GM23338 (cell line): ENCODE measurements at regions not wholly inside any gene's neighbourhood (a gene's known extent, or its start where the extent isn't known, plus 50 kb on each side); places are given as distances from the start of the nearest gene placed in this dataset.

Experiments used
- ATAC-seq: fragments of 200-7000 bp; cut with Tn5 transposase; 3 replicates; pipeline ENCODE4 v1.9.1; 2020
- DNase-seq: peaks from one replicate; pipeline ENCODE4 v3.0.0-alpha.2; 2015; ENCODE audit warnings: low spot score
- H2AFZ ChIP-seq: fragments of 200-600 bp; sonication (generic); 2 replicates; pipeline ENCODE4 v1.8.0; 2016; ENCODE audit warnings: antibody characterized with exemption, mild to moderate bottlenecking, moderate library complexity
- H3F3A ChIP-seq: fragments of 200-600 bp; sonication (generic); replicated peaks from 2 replicates; pipeline ENCODE4 v1.8.0; 2017; ENCODE audit warnings: antibody characterized with exemption, mixed run types, low read depth
- H3K27ac ChIP-seq: fragments of 200-600 bp; sonication (generic); 2 replicates; pipeline ENCODE4 v1.6.1; 2016; ENCODE audit warnings: low read depth
- H3K27me3 ChIP-seq: fragments of 200-600 bp; sonication (generic); 2 replicates; pipeline ENCODE4 v1.8.0; 2016; ENCODE audit warnings: mild to moderate bottlenecking, mixed run types, moderate library complexity; ENCODE audit not compliant: insufficient read depth
- H3K36me3 ChIP-seq: fragments of 200-600 bp; sonication (generic); 2 replicates; pipeline ENCODE4 v1.8.0; 2016; ENCODE audit warnings: mild to moderate bottlenecking; ENCODE audit not compliant: insufficient read depth
- H3K4me1 ChIP-seq: fragments of 200-600 bp; sonication (generic); 2 replicates; pipeline ENCODE4 v1.8.0; 2016; ENCODE audit warnings: mild to moderate bottlenecking, moderate library complexity; ENCODE audit not compliant: insufficient read depth
- H3K4me2 ChIP-seq: fragments of 200-600 bp; sonication (generic); 2 replicates; pipeline ENCODE4 v1.7.1; 2017; ENCODE audit warnings: mixed run types
- H3K4me3 ChIP-seq: fragments of 200-600 bp; sonication (generic); 2 replicates; pipeline ENCODE4 v1.6.1; 2016; ENCODE audit warnings: mixed run types
- H3K79me2 ChIP-seq: fragments of 200-600 bp; sonication (generic); replicated peaks from 2 replicates; pipeline ENCODE4 v1.8.0; 2017; ENCODE audit warnings: mild to moderate bottlenecking; ENCODE audit not compliant: insufficient read depth
- H3K9me2 ChIP-seq: fragments of 200-600 bp; sonication (generic); 2 replicates; pipeline ENCODE4 v1.8.0; 2017; ENCODE audit not compliant: insufficient read depth
- H4K20me1 ChIP-seq: fragments of 200-600 bp; sonication (generic); replicated peaks from 2 replicates; pipeline ENCODE4 v1.8.0; 2017; ENCODE audit warnings: mild to moderate bottlenecking; ENCODE audit not compliant: insufficient read depth
- H3K27ac Mint-ChIP-seq: 2 replicates; pipeline ENCODE4 v1.8.0; 2020; ENCODE audit warnings: inconsistent platforms, mild to moderate bottlenecking, moderate library complexity, mixed read lengths
- H3K27me3 Mint-ChIP-seq: 3 replicates; pipeline ENCODE4 v1.8.0; 2022; ENCODE audit warnings: low read depth, mild to moderate bottlenecking, moderate library complexity, mixed read lengths, inconsistent platforms; ENCODE audit not compliant: insufficient read depth, poor library complexity
- H3K36me3 Mint-ChIP-seq: 3 replicates; pipeline ENCODE4 v1.8.0; 2021; ENCODE audit warnings: low read depth, mild to moderate bottlenecking, inconsistent platforms, moderate library complexity, mixed read lengths
- H3K4me1 Mint-ChIP-seq: 3 replicates; pipeline ENCODE4 v1.8.0; 2020; ENCODE audit warnings: mild to moderate bottlenecking, inconsistent platforms, mixed read lengths
- H3K4me3 Mint-ChIP-seq: 3 replicates; pipeline ENCODE4 v1.8.0; 2021; ENCODE audit warnings: moderate library complexity, mild to moderate bottlenecking, inconsistent platforms, mixed read lengths
- H3K9me3 Mint-ChIP-seq: 3 replicates; pipeline ENCODE4 v1.8.0; 2020; ENCODE audit warnings: moderate library complexity, mild to moderate bottlenecking, inconsistent platforms, mixed read lengths
- CREB1 ChIP-seq: fragments of 250-450 bp; sonication (Bioruptor Pico); IDR thresholded peaks from 2 replicates; pipeline ENCODE4 v1.5.0; 2020; ENCODE audit warnings: low read depth, mild to moderate bottlenecking, moderate library complexity
- ETS1 ChIP-seq: IDR thresholded peaks from 2 replicates; pipeline ENCODE4 v1.6.1; 2016; ENCODE audit warnings: antibody characterized with exemption
- EZH2 ChIP-seq: fragments of 200-600 bp; sonication (generic); IDR thresholded peaks from one replicate; pipeline ENCODE4 v1.8.0; 2017; ENCODE audit warnings: antibody characterized with exemption, mild to moderate bottlenecking, low read depth; ENCODE audit not compliant: unreplicated experiment
- EZH2phosphoT487 ChIP-seq: fragments of 200-600 bp; sonication (generic); IDR thresholded peaks from one replicate; pipeline ENCODE4 v1.8.1; 2018; ENCODE audit warnings: antibody characterized with exemption; ENCODE audit not compliant: unreplicated experiment
- NANOG ChIP-seq: IDR thresholded peaks from 2 replicates; pipeline ENCODE4 v1.6.1; 2016; ENCODE audit warnings: antibody characterized with exemption, borderline replicate concordance
- POLR2AphosphoS5 ChIP-seq: IDR thresholded peaks from 2 replicates; pipeline ENCODE4 v1.6.1; 2016; ENCODE audit warnings: antibody characterized with exemption, low read depth
- STAT1 ChIP-seq: IDR thresholded peaks from one replicate; pipeline ENCODE4 v1.6.1; 2016; ENCODE audit warnings: antibody characterized with exemption; ENCODE audit not compliant: unreplicated experiment
- ZNF114 ChIP-seq: fragments of 250-450 bp; sonication (Bioruptor Pico); IDR thresholded peaks from 2 replicates; pipeline ENCODE4 v1.5.0; 2020; ENCODE audit warnings: mild to moderate bottlenecking, moderate library complexity
- ZNF331 ChIP-seq: fragments of 250-450 bp; sonication (Bioruptor Pico); IDR thresholded peaks from 2 replicates; pipeline ENCODE4 v1.5.0; 2020; ENCODE audit warnings: low read depth, mild to moderate bottlenecking, moderate library complexity
- ZNF462 ChIP-seq: fragments of 250-450 bp; sonication (Bioruptor Pico); IDR thresholded peaks from 2 replicates; pipeline ENCODE4 v1.5.0; 2020; ENCODE audit warnings: mild to moderate bottlenecking, moderate library complexity

- Histone ChIP-seq H3K4me1 (peaks cover 10% of the 10 kb centered on the region), H2AFZ (peak overlapping the region; percentile 11; the same call in 1 of the 2 replicates), H3K27ac (no peak overlapping the region), H4K20me1 (no peaks in the 10 kb centered on the region), H3K36me3 (no peaks in the 10 kb centered on the region; the same call in 1 of the 2 replicates), H3K4me3 (no peak overlapping the region), H3K27me3 (no peaks in the 10 kb centered on the region), H3F3A (no peaks in the 10 kb centered on the region), H3K9me2 (peaks cover 6% of the 10 kb centered on the region), H3K4me2 (no peak overlapping the region), H3K79me2 (no peaks in the 10 kb centered on the region)
- ATAC-seq (peak; percentile 98), DNase-seq (peak; percentile 55)
- Mint-ChIP-seq H3K4me1 (peaks cover 24% of the 10 kb centered on the region; the same call in 2 of the 3 replicates), H3K36me3 (peaks cover 4% of the 10 kb centered on the region; the same call in 1 of the 3 replicates), H3K27me3 (peaks cover 8% of the 10 kb centered on the region), H3K27ac (no peak overlapping the region), H3K4me3 (no peak overlapping the region), H3K9me3 (peaks cover 3% of the 10 kb centered on the region; the same call in 2 of the 3 replicates)
- no peak for TF ChIP-seq EZH2phosphoT487
- peak; percentile 77 for TF ChIP-seq ZNF462 (CRISPR knock-in tag)
Measured at GRCh38 chr2:128879161-128879560, 560.5 kb upstream of the HS6ST1 start.

GRCh38 chr2:128894896-128895295 lies 576.2 kb upstream of the HS6ST1 start:
- Histone ChIP-seq H3K27ac (no peak overlapping the region), H3F3A (no peaks in the 10 kb centered on the region), H3K4me1 (no peaks in the 10 kb centered on the region), H3K4me2 (no peak overlapping the region), H2AFZ (no peak overlapping the region), H3K4me3 (no peak overlapping the region), H4K20me1 (no peaks in the 10 kb centered on the region), H3K79me2 (no peaks in the 10 kb centered on the region), H3K36me3 (no peaks in the 10 kb centered on the region), H3K27me3 (no peaks in the 10 kb centered on the region), H3K9me2 (no peaks in the 10 kb centered on the region)
- ATAC-seq, result peak; percentile 65
- Mint-ChIP-seq H3K4me3 (no peak overlapping the region), H3K27ac (no peak overlapping the region), H3K36me3 (peaks cover under 1% of the 10 kb centered on the region; the same call in 2 of the 3 replicates), H3K9me3 (peaks cover 8% of the 10 kb centered on the region; the same call in 2 of the 3 replicates), H3K4me1 (peaks cover 12% of the 10 kb centered on the region), H3K27me3 (no peaks in the 10 kb centered on the region)
- no peak for DNase-seq
- TF ChIP-seq CREB1 (CRISPR knock-in tag) (no peak), ZNF114 (CRISPR knock-in tag) (no peak), EZH2 (no peak), POLR2AphosphoS5 (no peak), ETS1 (no peak), ZNF331 (no peak), NANOG (no peak), EZH2phosphoT487 (no peak), STAT1 (no peak)
